ENCODE measurements at regions not wholly inside any gene's neighbourhood (a gene's known extent, or its start where the extent isn't known, plus 50 kb on each side); places are given as distances from the start of the nearest gene placed in this dataset.

GRCh38 chr2:49619804-49620203 lies 465.5 kb upstream of the FSHR start:
- TF ChIP-seq CREB1 (IDR thresholded peaks at IDR 0.05; ENCODE audit: low read depth) (no peak), TEAD4 (IDR thresholded peaks at IDR 0.05) (no peak), USF1 (IDR thresholded peaks at IDR 0.05) (no peak), TCF12 (IDR thresholded peaks at IDR 0.05; ENCODE audit: low read depth) (no peak), TAF1 (IDR thresholded peaks at IDR 0.05; ENCODE audit: low read depth) (no peak), CEBPB (IDR thresholded peaks at IDR 0.05) (no peak), NFIC (IDR thresholded peaks at IDR 0.05) (no peak), ZBTB7A (IDR thresholded peaks at IDR 0.05; ENCODE audit: low read depth) (no peak), RAD21 (IDR thresholded peaks at IDR 0.05; ENCODE audit: low read depth) (no peak), EP300 (IDR thresholded peaks at IDR 0.05; ENCODE audit: borderline replicate concordance) (no peak), YY1 (IDR thresholded peaks at IDR 0.05; ENCODE audit: low read depth) (no peak), FOXM1 (IDR thresholded peaks at IDR 0.05; ENCODE audit: borderline replicate concordance, low read depth) (no peak), EGR1 (IDR thresholded peaks at IDR 0.05) (no peak), REST (IDR thresholded peaks at IDR 0.05; ENCODE audit: low read depth) (no peak)

GRCh38 chr2:49618491-49618890 lies 464.2 kb upstream of the FSHR start:
- TF ChIP-seq CREB1 (IDR thresholded peaks at IDR 0.05; ENCODE audit: low read depth) (no peak), ZBTB7A (IDR thresholded peaks at IDR 0.05; ENCODE audit: low read depth) (no peak), RAD21 (IDR thresholded peaks at IDR 0.05; ENCODE audit: low read depth) (no peak), TCF12 (IDR thresholded peaks at IDR 0.05; ENCODE audit: low read depth) (no peak), TEAD4 (IDR thresholded peaks at IDR 0.05) (no peak), REST (IDR thresholded peaks at IDR 0.05; ENCODE audit: low read depth) (no peak), USF1 (IDR thresholded peaks at IDR 0.05) (no peak), FOXM1 (IDR thresholded peaks at IDR 0.05; ENCODE audit: borderline replicate concordance, low read depth) (no peak), EGR1 (IDR thresholded peaks at IDR 0.05) (no peak), NFIC (IDR thresholded peaks at IDR 0.05) (no peak), MAX (IDR thresholded peaks at IDR 0.05) (no peak), TAF1 (IDR thresholded peaks at IDR 0.05; ENCODE audit: low read depth) (no peak), YY1 (IDR thresholded peaks at IDR 0.05; ENCODE audit: low read depth) (no peak)

- TF ChIP-seq RAD21 (IDR thresholded peaks at IDR 0.05; ENCODE audit: low read depth) (peak; percentile 44), YY1 (IDR thresholded peaks at IDR 0.05; ENCODE audit: low read depth) (no peak)
Observed at GRCh38 chr2:49616800-49617199, 462.5 kb upstream of the FSHR start.

GRCh38 chr2:49600524-49600923 lies 446.2 kb upstream of the FSHR start:
- TF ChIP-seq CREB1 (IDR thresholded peaks at IDR 0.05; ENCODE audit: low read depth) = no peak
- no peak for TF ChIP-seq YY1 (IDR thresholded peaks at IDR 0.05; ENCODE audit: low read depth)
- no peak for TF ChIP-seq TEAD4 (IDR thresholded peaks at IDR 0.05)
- no peak for TF ChIP-seq EP300 (IDR thresholded peaks at IDR 0.05; ENCODE audit: borderline replicate concordance)
- TF ChIP-seq REST (IDR thresholded peaks at IDR 0.05; ENCODE audit: low read depth) = no peak

- TF ChIP-seq ZBTB7A (IDR thresholded peaks at IDR 0.05; ENCODE audit: low read depth) = no peak
- no peak for TF ChIP-seq CEBPB (IDR thresholded peaks at IDR 0.05)
- TF ChIP-seq TAF1 (IDR thresholded peaks at IDR 0.05; ENCODE audit: low read depth) = no peak
- TF ChIP-seq YY1 (IDR thresholded peaks at IDR 0.05; ENCODE audit: low read depth) = no peak
- TF ChIP-seq EGR1 (IDR thresholded peaks at IDR 0.05) = no peak
- TF ChIP-seq TCF12 (IDR thresholded peaks at IDR 0.05; ENCODE audit: low read depth) = no peak
Observed at GRCh38 chr2:49598231-49598630, 443.9 kb upstream of the FSHR start.
